Astrocyte (in vitro differentiated cells and primary cell): ENCODE measurements at regions not wholly inside any gene's neighbourhood (a gene's known extent, or its start where the extent isn't known, plus 50 kb on each side); places are given as distances from the start of the nearest gene placed in this dataset.

Source experiments
- DNase-seq: peaks from one replicate; pipeline ENCODE4 v3.0.0-alpha.2; 2010; ENCODE audit warnings: low read depth
- FAIRE-seq: peaks from 2 replicates; lab custom pipeline; 2011; peaks lifted over from hg19 to GRCh38; lab: Jason Lieb, UNC
- H2AFZ ChIP-seq: 2 replicates; pipeline ENCODE4 v1.6.0; 2012; ENCODE audit warnings: low read depth, low read length, inconsistent platforms
- H3K27ac ChIP-seq: 2 replicates; pipeline ENCODE4 v1.5.1; 2011; ENCODE audit warnings: low read depth, low read length, inconsistent platforms
- H3K27me3 ChIP-seq: 2 replicates; pipeline ENCODE4 v1.6.0; 2011; ENCODE audit warnings: low read length, inconsistent platforms; ENCODE audit not compliant: insufficient read depth
- H3K36me3 ChIP-seq: 2 replicates; pipeline ENCODE4 v1.5.1; 2011; ENCODE audit warnings: low read length, inconsistent platforms; ENCODE audit not compliant: insufficient read depth
- H3K4me1 ChIP-seq: 2 replicates; pipeline ENCODE4 v1.5.1; 2011; ENCODE audit warnings: low read length, inconsistent platforms; ENCODE audit not compliant: insufficient read depth
- H3K4me2 ChIP-seq: 2 replicates; pipeline ENCODE4 v1.6.0; 2012; ENCODE audit warnings: low read length, inconsistent platforms
- H3K4me3 ChIP-seq: 2 replicates; pipeline ENCODE4 v1.5.1; 2011; ENCODE audit warnings: low read depth, mild to moderate bottlenecking, low read length, inconsistent platforms; ENCODE audit not compliant: insufficient read depth
- H3K79me2 ChIP-seq: 2 replicates; pipeline ENCODE4 v1.6.0; 2012; ENCODE audit warnings: mild to moderate bottlenecking, low read length, inconsistent platforms; ENCODE audit not compliant: insufficient read depth
- H3K9ac ChIP-seq: 2 replicates; pipeline ENCODE4 v1.6.0; 2012; ENCODE audit warnings: mild to moderate bottlenecking, low read length, inconsistent platforms
- H3K9me3 ChIP-seq: 2 replicates; pipeline ENCODE4 v1.5.1; 2012; ENCODE audit warnings: low read depth, mild to moderate bottlenecking, low read length, inconsistent platforms; ENCODE audit not compliant: insufficient read depth
- H4K20me1 ChIP-seq: 2 replicates; pipeline ENCODE4 v1.6.0; 2012; ENCODE audit warnings: low read length, inconsistent platforms; ENCODE audit not compliant: insufficient read depth
- H3K27ac Mint-ChIP-seq: one replicate; pipeline ENCODE4 v1.8.0; 2021; ENCODE audit warnings: mild to moderate bottlenecking, mixed read lengths; ENCODE audit not compliant: unreplicated experiment
- H3K27me3 Mint-ChIP-seq: one replicate; pipeline ENCODE4 v1.8.0; 2021; ENCODE audit warnings: low read depth, mixed read lengths; ENCODE audit not compliant: unreplicated experiment
- H3K36me3 Mint-ChIP-seq: one replicate; pipeline ENCODE4 v1.8.0; 2021; ENCODE audit warnings: low read depth, mixed read lengths; ENCODE audit not compliant: unreplicated experiment
- H3K4me1 Mint-ChIP-seq: one replicate; pipeline ENCODE4 v1.8.0; 2021; ENCODE audit warnings: low read depth, mixed read lengths; ENCODE audit not compliant: unreplicated experiment
- H3K4me3 Mint-ChIP-seq: one replicate; pipeline ENCODE4 v1.8.0; 2021; ENCODE audit warnings: mild to moderate bottlenecking, moderate library complexity, mixed read lengths; ENCODE audit not compliant: unreplicated experiment
- H3K9me3 Mint-ChIP-seq: one replicate; pipeline ENCODE4 v1.8.0; 2021; ENCODE audit warnings: mild to moderate bottlenecking, mixed read lengths; ENCODE audit not compliant: unreplicated experiment
- CTCF ChIP-seq: IDR thresholded peaks from 2 replicates; pipeline ENCODE4 v1.5.1; 2011; ENCODE audit warnings: low read depth, mild to moderate bottlenecking, inconsistent platforms, low read length, moderate library complexity; ENCODE audit not compliant: insufficient read depth
- EZH2 ChIP-seq: IDR thresholded peaks from 2 replicates; pipeline ENCODE4 v1.6.1; 2012; ENCODE audit warnings: mild to moderate bottlenecking, low read length, inconsistent platforms; ENCODE audit not compliant: insufficient read depth

DNA sequence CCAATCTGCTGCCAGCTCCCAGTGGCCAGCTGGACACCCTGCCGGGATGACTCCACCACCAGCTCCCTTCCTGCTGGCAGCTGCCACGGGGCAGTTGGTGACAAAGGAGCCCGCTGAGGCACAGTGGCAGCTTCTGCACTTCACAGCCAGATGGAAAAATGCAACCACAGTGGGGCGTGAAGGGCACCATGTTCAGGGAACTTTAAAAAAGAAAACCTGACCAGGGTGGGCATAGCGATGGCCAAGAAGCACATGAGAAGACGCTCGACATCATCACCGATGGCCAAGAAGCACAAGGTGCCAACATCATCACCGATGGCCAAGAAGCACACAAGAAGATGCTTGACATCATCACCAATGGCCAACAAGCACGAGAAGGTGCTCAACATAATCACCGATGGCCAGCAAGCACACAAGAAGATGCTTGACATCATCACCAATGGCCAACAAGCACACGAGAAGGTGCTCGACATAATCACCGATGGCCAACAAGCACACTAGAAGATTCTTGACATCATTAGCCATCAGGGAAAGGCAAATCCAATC lies 243.5 kb downstream of the EIPR1 start:
- H3K4me1 Mint-ChIP-seq: no peaks in the 10 kb centered on the region
- peaks cover 12% of the 10 kb centered on the region for H3K9me3 Mint-ChIP-seq
- no peak overlapping the region for H3K4me3 Mint-ChIP-seq
- no peaks in the 10 kb centered on the region for H3K27me3 ChIP-seq
- peaks cover 3% of the 10 kb centered on the region for H3K27me3 Mint-ChIP-seq
- no peak overlapping the region for H3K9ac ChIP-seq
- no peak overlapping the region for H2AFZ ChIP-seq
- FAIRE-seq (no peak), DNase-seq (no peak)
- H3K4me3 ChIP-seq: no peak overlapping the region
- no peak overlapping the region for H3K27ac Mint-ChIP-seq
- no peaks in the 10 kb centered on the region for H3K4me1 ChIP-seq
- no peaks in the 10 kb centered on the region for H4K20me1 ChIP-seq
- no peak overlapping the region for H3K4me2 ChIP-seq
- no peaks in the 10 kb centered on the region for H3K79me2 ChIP-seq
- H3K27ac ChIP-seq: no peak overlapping the region
- H3K9me3 ChIP-seq: peaks cover 11% of the 10 kb centered on the region
- H3K36me3 ChIP-seq: no peaks in the 10 kb centered on the region
- TF ChIP-seq EZH2: no peak
- no peak for TF ChIP-seq CTCF
- no peaks in the 10 kb centered on the region for H3K36me3 Mint-ChIP-seq

- DNase-seq (no peak), FAIRE-seq (no peak)
- Histone ChIP-seq H3K79me2 (no peaks in the 10 kb centered on the region), H2AFZ (no peak overlapping the region), H3K9me3 (peaks cover 7% of the 10 kb centered on the region), H3K27ac (no peak overlapping the region), H4K20me1 (no peaks in the 10 kb centered on the region), H3K4me2 (no peak overlapping the region), H3K4me3 (no peak overlapping the region), H3K4me1 (no peaks in the 10 kb centered on the region), H3K27me3 (no peaks in the 10 kb centered on the region), H3K9ac (no peak overlapping the region), H3K36me3 (no peaks in the 10 kb centered on the region)
- no peak overlapping the region for H3K4me3 Mint-ChIP-seq
- H3K27me3 Mint-ChIP-seq: peaks cover 3% of the 10 kb centered on the region
- H3K27ac Mint-ChIP-seq: no peak overlapping the region
- no peaks in the 10 kb centered on the region for H3K4me1 Mint-ChIP-seq
- TF ChIP-seq CTCF: no peak
- TF ChIP-seq EZH2: no peak
- peaks cover 12% of the 10 kb centered on the region for H3K9me3 Mint-ChIP-seq
- no peaks in the 10 kb centered on the region for H3K36me3 Mint-ChIP-seq
Measured at GRCh38 chr2:3132966-3133365, 244.7 kb downstream of the EIPR1 start.

- no peaks in the 10 kb centered on the region for H3K79me2 ChIP-seq
- no peaks in the 10 kb centered on the region for H3K27me3 ChIP-seq
- no peak overlapping the region for H3K4me3 ChIP-seq
- H2AFZ ChIP-seq: no peak overlapping the region
- no peak for FAIRE-seq
- Mint-ChIP-seq H3K9me3 (peaks cover 12% of the 10 kb centered on the region), H3K4me3 (no peak overlapping the region), H3K27ac (no peak overlapping the region), H3K4me1 (no peaks in the 10 kb centered on the region), H3K36me3 (no peaks in the 10 kb centered on the region), H3K27me3 (peaks cover 3% of the 10 kb centered on the region)
- H3K9me3 ChIP-seq: peaks cover 2% of the 10 kb centered on the region
- DNase-seq: no peak
- H3K4me1 ChIP-seq: no peaks in the 10 kb centered on the region
- TF ChIP-seq EZH2: no peak
- no peak for TF ChIP-seq CTCF
- H3K4me2 ChIP-seq: no peak overlapping the region
- no peaks in the 10 kb centered on the region for H3K36me3 ChIP-seq
- no peak overlapping the region for H3K9ac ChIP-seq
- H3K27ac ChIP-seq: no peak overlapping the region
- H4K20me1 ChIP-seq: no peaks in the 10 kb centered on the region
Measured at GRCh38 chr2:3132466-3132865, 245.2 kb downstream of the EIPR1 start.
